ENCODE measurements at regions not wholly inside any gene's neighbourhood (a gene's known extent, or its start where the extent isn't known, plus 50 kb on each side); places are given as distances from the start of the nearest gene placed in this dataset.

DNA sequence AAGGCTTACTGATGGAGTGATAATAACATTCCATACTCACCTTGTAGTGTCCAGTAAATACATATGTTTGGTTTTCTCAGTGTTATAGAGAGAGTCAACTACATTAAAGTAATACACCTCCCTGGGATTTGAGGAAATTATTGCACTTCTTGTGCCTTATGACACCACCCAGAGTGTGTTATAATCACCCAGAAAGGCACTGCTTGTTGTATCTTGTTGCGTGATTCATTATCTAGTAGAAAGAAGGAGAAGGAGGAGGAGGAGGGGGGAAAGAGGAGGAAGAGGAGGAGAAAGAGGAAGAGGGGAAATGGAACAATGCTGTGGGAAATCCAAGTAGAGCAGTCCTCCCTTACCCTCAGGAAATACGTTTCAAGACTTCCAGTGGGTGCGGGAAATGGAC is 661.8 kb upstream of the WWC1 start:
- intact Hi-C loops (cut with micrococcal nuclease), result no loop called here

DNA sequence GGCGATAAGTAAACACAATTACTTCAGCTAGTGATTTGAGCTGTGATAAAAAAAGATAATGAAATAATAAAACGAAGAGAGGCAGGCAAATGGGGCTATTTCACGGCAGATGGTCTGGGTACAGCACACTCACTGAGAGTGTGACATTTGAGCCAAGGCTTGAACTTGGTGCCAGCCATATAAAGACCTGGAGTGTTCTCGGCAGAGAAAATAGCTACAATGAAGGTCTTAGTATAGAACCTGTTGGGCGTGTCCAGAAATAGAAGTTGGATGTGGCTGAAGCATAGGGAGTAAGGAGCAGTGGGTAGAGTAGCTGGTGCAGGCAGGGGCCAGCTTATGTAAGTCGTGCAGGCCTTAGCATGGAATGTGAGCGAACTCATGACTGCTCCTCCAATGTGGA is 660.3 kb upstream of the WWC1 start:
- intact Hi-C loops (cut with micrococcal nuclease), result no loop called here

DNA sequence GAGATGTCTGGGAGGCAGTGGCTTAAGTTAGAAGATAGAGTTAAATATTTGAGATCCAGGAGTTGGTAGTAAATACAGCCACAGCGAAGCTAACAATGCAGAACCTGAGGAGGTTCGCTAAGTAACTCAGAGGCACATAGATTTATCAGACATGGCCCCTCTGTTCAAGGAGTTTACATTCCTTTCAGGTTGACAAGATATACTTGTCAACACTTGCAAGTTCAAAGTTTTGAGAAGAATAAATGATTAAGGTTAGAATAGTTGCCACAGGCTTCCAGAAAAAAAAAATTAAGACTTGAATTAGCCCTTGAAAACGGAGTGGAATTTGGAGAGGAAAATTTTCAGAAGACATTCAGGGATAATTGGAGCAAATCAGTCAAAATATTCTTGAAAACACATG is 658.3 kb upstream of the WWC1 start:
- intact Hi-C loops (cut with micrococcal nuclease), result no loop called here

DNA sequence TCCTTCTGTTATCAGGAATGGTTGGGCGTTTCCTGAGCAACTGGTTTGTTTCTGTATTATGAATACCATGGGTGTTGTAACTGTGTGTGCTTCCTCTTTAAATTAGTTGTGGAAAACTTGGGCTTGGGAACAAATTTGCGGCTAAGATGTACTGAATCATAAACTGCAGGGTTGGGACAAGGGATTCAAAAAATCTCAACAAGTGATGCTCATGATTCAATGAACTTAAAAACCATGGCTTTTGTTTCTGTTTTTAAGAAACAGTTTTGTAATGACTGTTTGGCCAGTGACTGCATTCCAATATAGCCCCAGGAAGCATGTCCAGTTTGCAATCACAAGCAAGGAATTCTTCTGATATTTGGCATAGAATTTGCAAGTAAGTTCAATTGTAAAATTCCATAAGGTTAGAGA is 657.5 kb upstream of the WWC1 start:
- intact Hi-C loops (cut with micrococcal nuclease), result no loop called here

DNA sequence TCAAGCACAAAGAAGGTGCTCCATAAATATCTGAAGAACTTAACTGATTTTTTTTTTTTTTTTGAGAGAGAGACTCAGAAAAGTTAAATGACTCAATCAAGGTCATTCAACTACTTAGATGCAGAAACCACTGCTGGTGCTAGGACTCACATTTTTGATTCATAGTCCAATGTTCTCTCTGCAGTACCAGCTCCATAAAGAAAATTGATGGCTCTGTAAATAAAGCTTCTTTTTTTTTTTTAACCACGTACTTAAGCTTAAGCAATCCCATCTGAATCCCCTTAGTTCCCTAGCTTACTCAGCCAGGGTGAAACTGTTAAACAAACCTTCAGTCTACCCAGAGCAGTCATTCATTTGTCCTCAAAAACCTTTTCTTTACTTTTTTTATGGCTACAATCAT is 657.0 kb upstream of the WWC1 start:
- intact Hi-C loops (cut with micrococcal nuclease), result no loop called here

DNA sequence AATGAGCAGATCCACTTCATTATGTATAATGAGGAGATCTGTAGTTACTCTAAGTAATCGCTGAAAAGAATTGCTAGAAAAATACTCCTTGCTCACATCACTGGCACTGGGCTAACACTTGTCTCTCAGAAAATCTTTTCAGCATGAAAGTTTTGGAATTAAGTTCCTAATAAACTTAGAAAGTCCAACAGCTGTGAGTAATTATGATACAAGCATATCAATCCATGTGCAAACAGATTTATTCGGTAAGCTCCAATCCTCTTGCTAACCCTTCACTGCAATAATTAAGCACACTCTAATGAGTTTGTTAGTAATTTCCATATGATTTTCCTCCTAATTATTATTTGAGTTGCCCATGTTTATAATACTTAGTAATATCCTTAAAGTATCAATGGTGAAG is 652.6 kb upstream of the WWC1 start:
- intact Hi-C loops (cut with micrococcal nuclease), result no loop called here

DNA sequence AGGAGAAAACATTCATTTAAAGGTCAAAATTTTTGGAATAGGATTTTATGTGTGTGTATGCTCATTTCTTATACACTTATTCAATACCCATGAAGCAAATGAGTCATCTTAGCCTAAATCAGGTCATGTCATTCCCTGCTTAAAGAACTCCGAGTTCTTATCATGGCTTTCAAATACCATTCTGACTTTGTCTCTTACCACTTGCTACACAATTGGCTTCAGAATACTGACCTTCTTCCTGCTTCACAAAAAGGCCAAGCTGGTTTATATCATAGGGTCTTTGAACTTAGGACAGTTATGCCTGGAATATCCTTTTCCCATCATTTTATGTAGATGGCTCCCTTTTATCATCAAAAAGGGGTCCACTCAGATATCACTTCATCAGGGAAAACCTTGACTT is 652.2 kb upstream of the WWC1 start:
- intact Hi-C loops (cut with micrococcal nuclease), result no loop called here

DNA sequence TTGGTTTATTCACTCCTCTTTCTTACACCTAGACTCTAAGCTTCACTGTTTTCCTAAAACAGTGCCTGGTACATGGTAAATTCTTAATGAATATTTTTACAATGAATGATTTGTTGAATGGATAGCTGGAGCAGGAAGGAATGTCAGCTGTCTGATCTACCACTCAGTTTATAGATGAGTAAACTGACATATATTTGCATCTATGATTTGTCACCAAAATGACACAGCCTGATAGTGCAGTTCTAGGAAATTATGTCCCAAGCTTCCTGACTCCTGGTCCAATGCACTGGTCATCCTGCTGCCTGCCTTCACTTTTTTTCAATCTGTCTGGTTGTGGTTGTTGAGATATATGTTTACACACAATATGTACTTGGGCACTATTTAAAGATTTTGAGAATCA is 651.7 kb upstream of the WWC1 start:
- intact Hi-C loops (cut with micrococcal nuclease), result no loop called here

DNA sequence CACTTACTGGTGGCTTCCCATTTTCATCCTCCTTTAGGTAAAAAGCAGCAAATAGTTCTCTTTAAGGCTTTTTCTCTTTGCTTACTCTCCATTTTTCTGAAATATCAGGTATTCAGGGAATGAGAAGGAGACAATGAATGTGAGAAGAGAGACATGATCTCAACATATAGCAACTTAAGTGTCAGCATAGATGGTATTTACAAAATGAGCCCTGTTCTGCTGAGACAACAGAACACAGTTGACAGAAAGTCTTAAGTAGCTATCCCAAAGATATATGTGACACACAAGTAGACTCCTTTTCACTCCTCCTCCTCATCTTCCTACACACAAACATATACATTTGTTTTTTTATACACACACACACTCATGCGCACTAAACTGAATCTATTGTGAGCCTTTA is 649.3 kb upstream of the WWC1 start:
- intact Hi-C loops (cut with micrococcal nuclease), result no loop called here

DNA sequence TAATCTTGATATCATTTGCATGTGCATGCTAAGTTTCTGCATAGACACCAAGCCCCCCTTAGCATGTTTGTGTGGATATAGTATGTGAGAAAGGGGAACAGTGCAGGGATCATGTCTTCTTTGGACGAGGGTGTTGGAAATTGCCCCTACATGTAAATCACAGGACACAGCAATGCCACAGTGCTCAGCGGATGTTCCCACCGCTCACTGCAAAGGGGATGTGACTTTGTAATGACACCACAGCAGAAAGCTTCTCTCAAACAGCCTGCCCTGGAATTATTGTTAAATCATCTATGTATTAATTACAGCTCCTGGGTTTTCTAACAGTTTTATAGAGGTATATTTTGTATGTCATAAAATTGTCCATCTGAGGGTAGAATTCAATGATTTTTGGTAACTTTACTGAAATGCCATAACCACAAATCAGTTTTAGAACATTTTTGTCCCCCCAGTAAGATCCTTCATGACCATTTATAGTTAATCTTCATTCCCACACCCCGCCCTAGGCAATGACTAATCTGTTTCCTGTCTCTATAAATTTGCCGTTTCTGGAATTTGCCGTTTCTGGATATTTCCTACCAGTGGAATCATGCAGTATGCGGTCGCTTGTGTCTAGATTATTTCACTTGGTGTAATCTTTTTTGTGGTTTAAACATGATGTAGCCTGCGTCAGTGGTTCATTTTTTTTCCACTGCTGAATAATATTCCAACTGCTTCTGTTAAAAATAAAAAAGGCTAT is 648.5 kb upstream of the WWC1 start:
- intact Hi-C loops (cut with micrococcal nuclease), result no loop called here

DNA sequence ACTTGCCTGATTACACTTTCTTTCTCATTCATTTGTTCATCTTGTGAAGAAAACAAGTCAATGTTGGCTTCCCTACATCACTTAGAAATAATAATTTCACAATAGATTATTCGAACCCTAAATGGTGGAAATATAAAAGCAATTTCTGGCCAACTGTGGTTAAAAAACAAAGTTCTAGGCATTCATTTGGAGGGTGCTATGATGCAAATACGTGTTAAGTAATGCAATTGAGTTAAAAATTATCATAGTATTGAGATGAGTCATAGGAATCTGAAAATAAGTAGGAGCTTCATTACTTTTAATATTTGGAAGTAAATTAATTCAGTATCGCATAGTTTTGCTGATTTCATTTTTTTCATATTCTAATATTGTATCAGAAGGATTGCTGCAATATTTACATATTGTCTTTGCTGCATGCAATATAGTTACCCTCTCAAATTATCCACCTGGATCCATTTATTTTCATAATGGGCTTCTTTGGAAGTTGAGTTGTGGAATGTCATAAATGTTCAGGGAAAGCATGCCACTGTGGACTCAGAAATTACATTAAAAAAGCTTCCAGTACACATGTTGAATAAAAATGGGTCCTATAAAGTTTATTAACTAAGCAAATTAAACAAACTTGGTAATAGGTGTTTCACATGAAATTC is 647.7 kb upstream of the WWC1 start:
- intact Hi-C loops (cut with micrococcal nuclease), result no loop called here

DNA sequence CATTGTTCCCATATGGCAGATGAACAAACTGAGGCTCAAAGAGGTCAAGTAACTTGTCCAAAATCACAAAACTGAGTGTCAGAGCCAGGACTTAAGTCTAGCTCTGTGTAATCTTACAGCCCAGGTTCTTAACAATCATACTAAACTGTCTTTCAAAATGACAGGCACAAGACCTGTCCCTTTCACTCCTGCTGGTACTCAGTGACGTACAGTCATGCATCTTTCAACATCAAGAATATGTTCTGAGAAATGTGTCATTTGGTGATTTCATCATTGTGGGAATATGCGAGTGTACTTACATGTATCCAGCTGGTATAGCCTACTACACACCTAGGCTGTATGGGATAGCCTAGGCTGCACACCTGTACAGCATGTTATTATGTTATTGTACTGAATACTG is 646.8 kb upstream of the WWC1 start:
- intact Hi-C loops (cut with micrococcal nuclease), result no loop called here

DNA sequence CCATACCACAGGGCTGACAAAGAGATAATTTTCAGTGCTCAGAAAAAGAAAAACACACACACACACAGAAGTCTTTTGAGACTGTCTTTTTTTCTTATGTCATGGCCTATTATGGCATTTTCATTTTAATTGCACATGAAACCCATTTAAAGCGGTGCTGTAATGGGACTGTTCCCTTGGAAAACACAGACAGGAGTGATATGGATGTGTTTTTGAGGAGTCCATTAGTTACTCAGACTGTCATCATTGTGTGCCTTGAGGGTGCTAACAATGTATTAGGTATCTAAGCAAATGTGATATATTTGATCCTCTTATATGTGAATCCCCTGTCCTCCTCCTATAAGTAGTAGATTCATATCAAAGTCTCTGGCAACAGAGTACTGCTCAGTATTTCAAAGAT is 642.0 kb upstream of the WWC1 start:
- intact Hi-C loops (cut with micrococcal nuclease), result no loop called here

DNA sequence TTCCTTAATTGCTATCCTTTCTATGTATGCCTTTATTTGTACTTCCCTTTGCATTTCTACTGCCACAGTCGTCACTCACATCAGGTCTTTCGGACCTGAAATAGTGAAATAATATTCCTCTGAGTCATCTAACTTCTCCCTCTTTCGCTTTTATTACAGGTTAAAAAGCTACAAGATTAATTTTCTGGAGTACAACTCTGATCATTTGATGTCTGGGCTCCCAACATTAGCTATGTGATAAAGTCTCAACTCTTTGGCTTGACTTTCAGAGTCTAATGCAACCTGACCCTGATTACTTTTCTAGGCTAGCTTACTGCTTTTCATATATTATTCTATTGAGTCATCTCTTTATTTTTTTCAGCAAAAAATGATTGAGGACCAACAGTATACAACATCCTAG is 638.8 kb upstream of the WWC1 start:
- intact Hi-C loops (cut with micrococcal nuclease), result no loop called here

DNA sequence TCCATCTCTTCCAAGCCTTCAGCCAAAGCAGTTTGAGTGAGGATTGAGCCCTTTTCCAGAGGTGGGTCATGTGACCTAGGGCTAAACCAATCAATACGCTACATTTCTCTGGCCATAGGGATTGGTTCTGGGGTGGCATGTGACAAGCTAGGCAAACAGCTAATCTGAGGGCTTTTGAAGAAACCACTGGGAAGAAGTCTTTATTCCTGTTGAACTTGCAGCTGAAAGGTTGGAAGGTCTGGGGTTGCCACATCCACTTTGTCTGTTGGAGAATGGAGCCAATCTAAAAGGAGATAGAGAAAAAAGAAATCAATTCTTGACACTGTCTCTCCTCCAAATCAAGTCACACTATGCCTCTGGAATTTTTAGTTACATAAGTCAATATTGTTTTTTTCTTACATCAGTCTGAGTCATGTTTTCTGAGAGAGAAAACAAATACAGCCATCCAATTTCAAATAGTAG is 637.8 kb upstream of the WWC1 start:
- intact Hi-C loops (cut with micrococcal nuclease), result no loop called here

DNA sequence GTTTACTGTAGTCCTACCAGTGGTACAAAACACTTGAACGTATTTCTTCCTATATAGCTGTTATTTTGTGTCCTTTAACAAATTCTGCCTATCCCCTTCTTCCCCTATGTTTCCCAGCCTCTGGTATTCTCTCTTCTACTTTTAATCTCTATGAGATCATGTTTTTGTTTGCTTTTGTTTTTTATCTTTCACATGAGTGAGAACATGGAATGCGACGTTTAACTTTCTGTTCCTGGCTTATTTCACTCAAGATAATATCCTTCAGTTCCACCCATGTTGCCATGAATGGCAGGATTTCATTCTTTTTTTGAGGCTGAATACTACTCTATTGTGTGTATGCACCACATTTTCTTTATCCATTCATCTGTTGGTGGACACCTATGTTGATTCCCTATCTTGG is 634.4 kb upstream of the WWC1 start:
- intact Hi-C loops (cut with micrococcal nuclease), result no loop called here

DNA sequence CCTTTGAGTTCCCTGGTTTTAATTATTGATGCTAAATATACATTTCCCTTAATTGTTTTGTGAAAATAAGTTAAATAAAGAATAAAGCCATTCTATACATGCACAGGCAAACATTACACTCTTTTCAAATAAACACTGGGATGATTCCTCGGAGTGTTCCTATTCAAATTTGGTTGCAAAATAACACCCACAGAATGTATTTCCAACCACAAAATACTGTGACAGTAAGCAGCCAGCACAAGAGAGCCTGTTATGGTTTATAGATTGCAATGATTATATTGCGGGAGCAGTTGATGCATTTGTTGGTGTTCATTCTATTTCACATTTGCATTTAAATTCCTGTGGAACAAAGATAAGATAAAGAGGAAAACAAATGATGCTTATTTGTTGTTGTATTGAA is 632.6 kb upstream of the WWC1 start:
- intact Hi-C loops (cut with micrococcal nuclease), result no loop called here

DNA sequence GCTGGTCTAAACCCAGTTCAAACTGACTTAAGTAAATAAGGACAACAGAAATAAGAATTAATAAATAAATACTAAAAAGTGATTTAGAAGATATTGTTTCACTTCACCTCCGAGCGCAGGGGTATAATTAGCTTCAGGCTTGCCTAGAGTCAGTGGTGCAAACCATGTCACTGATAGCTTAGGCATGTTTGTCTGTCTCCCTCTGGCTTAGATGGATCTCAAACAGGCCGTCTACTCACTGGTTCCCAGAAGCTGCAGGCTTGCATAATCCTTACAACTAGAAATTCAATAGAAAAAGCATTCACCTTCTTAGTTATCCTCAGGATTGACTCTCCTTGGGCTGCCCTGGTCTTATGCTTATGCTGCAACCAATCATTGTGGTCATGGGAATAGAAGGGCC is 629.8 kb upstream of the WWC1 start:
- intact Hi-C loops (cut with micrococcal nuclease), result no loop called here

DNA sequence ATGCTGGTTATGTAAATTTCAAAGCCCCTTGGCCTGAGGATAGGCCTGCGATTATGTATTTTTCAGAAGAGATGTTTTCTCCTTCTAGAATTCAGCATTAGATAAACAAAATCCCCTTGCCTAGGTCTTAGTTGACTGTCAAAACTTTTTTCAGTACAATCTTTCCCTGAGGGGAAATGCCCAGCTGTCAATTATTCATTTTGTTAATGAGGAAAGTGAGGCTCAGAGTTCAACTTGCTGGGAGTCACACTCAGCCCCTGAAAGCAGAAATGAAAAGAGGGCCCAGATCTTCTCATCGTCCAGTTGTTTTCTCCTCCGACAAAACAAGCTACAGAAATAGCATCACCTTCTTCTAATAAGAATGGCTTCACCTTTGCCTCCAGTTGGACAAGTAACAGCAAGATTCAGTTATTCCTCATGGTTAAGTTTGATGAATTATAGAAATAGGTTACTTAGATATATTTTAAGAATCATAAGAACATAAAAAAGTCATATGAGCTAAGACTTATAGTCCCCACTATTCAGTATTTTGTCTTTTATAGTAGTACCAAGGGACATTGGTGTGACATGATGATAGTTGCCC is 627.1 kb upstream of the WWC1 start:
- intact Hi-C loops (cut with micrococcal nuclease), result no loop called here

DNA sequence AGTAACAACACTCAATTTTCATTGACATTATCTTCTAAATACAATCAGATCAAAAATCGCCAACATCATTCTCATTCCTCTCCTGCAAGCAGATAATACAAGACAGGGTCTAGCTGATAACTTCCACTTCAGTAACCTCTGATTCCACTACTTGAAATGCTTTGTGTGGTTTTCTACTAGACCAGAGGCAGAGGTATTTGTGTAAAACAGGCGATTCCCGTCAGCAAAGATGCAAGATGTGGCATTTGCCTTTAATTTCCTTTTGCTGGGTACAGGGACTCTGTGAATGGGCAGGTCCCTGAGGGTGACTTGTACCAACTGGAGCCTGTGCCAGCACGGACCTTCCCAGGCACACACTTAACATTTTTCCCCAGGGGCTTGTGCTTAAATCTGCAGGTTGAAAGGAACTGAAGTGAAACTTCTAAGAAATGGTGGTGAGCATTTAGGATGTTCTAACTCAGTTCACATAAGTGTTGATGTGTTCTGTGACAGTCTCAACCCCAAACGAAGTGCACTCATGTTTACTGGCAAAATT is 625.5 kb upstream of the WWC1 start:
- intact Hi-C loops (cut with micrococcal nuclease), result no loop called here

DNA sequence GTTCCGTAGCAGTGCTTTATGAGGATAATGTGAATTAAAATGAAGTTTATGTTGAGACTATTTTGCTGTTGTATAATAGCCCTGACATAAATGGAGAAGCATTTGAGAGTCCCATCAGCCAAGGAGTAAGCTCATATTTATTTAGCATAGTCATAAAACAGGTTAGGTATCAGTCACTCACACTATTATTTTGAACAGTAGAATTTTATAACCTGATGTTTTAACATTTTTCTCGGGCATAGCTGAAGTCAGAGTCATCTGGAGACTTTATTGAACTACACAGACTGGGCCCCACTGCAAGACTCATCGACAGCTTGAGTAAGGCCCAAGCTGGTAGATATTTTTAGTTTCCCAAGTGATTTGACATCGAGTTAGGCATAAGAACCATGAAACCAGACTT is 620.3 kb upstream of the WWC1 start:
- intact Hi-C loops (cut with micrococcal nuclease), result no loop called here

DNA sequence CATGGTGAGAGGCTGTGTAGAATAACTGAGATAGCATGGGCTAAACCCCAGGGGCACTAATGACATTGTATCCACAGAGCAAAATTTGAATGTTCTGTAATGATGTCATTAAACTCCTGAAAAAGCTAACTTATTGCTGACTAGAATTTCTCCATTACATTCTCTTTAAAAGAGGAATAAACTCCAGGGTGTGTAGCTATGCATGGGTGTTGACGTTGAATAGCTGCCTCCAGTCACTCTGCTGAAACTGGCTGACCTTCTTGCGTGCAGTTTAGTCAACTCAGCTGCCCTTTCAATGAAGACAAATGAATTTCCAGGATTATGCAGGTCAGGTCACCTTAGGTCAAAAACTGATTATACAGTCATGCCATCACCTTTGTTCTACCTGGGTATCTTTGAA is 617.5 kb upstream of the WWC1 start:
- intact Hi-C loops (cut with micrococcal nuclease), result no loop called here

DNA sequence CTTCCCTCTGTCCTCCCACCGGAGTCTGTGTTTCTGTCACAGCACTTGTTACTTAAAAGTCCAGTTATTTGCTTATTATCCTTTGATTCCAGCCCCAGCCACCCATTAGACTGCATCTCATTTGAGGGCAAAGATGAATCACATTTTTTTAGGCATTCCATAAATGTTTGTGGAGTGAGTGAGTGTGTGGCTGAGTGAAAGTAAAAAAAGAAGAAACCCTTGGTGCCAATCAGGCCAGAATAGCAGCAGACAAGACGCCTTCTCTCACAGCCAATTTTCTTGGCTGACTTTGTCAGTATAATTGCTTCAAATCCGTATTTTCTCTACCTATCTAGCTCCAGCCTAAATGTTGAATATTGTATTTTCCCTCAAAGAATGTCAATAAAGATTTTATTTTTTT is 613.0 kb upstream of the WWC1 start:
- intact Hi-C loops (cut with micrococcal nuclease), result no loop called here

Data from T-helper 1 cell treated with Interleukin-12 subunit alpha and Interleukin-12 subunit beta and Interleukin-4 antibody, amounts not matched to agents 30 ng/mL and 1 ng/mL, for 36 hours (primary cell).